ENCODE measurements at regions not wholly inside any gene's neighbourhood (a gene's known extent, or its start where the extent isn't known, plus 50 kb on each side); places are given as distances from the start of the nearest gene placed in this dataset.

GRCh38 chr2:186181625-186182024 is 304.4 kb upstream of the ZC3H15 start:
- TF ChIP-seq, protein P1, sequence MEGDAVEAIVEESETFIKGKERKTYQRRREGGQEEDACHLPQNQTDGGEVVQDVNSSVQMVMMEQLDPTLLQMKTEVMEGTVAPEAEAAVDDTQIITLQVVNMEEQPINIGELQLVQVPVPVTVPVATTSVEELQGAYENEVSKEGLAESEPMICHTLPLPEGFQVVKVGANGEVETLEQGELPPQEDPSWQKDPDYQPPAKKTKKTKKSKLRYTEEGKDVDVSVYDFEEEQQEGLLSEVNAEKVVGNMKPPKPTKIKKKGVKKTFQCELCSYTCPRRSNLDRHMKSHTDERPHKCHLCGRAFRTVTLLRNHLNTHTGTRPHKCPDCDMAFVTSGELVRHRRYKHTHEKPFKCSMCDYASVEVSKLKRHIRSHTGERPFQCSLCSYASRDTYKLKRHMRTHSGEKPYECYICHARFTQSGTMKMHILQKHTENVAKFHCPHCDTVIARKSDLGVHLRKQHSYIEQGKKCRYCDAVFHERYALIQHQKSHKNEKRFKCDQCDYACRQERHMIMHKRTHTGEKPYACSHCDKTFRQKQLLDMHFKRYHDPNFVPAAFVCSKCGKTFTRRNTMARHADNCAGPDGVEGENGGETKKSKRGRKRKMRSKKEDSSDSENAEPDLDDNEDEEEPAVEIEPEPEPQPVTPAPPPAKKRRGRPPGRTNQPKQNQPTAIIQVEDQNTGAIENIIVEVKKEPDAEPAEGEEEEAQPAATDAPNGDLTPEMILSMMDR (IDR thresholded peaks at IDR 0.05), result no peak
- no peak for TF ChIP-seq POLR2A (IDR thresholded peaks at IDR 0.05)

Measured in esophagus squamous epithelium (tissue), 4 donors.